Uterus (tissue), 2 donors: ENCODE measurements at regions not wholly inside any gene's neighbourhood (a gene's known extent, or its start where the extent isn't known, plus 50 kb on each side); places are given as distances from the start of the nearest gene placed in this dataset.

Source experiments
- POLR2A ChIP-seq, 2 donors: fragments of 450-650 bp; IDR thresholded peaks; one replicate each; pipeline ENCODE4 v1.6.1; 2016; ENCODE audit warnings: antibody characterized with exemption in 2 of 2, mild to moderate bottlenecking in 1 of 2, moderate library complexity in 1 of 2
- TF ChIP-seq, protein P1 (sequence below), 4 experiments: fragments of 200-600 bp in 2 of 4; fragments of 450-650 bp in 2 of 4; sonication (generic) in 2 of 4; IDR thresholded peaks; one replicate each; pipeline ENCODE4 v1.5.1; 2016 to 2019; ENCODE audit warnings: antibody characterized with exemption in 4 of 4, mild to moderate bottlenecking in 2 of 4, moderate library complexity in 1 of 4

- TF ChIP-seq, protein P1, sequence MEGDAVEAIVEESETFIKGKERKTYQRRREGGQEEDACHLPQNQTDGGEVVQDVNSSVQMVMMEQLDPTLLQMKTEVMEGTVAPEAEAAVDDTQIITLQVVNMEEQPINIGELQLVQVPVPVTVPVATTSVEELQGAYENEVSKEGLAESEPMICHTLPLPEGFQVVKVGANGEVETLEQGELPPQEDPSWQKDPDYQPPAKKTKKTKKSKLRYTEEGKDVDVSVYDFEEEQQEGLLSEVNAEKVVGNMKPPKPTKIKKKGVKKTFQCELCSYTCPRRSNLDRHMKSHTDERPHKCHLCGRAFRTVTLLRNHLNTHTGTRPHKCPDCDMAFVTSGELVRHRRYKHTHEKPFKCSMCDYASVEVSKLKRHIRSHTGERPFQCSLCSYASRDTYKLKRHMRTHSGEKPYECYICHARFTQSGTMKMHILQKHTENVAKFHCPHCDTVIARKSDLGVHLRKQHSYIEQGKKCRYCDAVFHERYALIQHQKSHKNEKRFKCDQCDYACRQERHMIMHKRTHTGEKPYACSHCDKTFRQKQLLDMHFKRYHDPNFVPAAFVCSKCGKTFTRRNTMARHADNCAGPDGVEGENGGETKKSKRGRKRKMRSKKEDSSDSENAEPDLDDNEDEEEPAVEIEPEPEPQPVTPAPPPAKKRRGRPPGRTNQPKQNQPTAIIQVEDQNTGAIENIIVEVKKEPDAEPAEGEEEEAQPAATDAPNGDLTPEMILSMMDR (IDR thresholded peaks at IDR 0.05) = no peak
- no peak for TF ChIP-seq POLR2A (IDR thresholded peaks at IDR 0.05)
Measured at GRCh38 chr10:57430376-57430775, 837.3 kb downstream of the IPMK start.
